Tibial nerve (tissue), 3 donors: ENCODE measurements at regions not wholly inside any gene's neighbourhood (a gene's known extent, or its start where the extent isn't known, plus 50 kb on each side); places are given as distances from the start of the nearest gene placed in this dataset.

ENCODE experiments used
- EP300 ChIP-seq, 2 donors: sonication (generic); formaldehyde crosslinking; IDR thresholded peaks; one replicate each; pipeline ENCODE4 v1.6.1; 2017; ENCODE audit warnings: antibody characterized with exemption in 2 of 2, mild to moderate bottlenecking in 1 of 2
- POLR2A ChIP-seq, 2 donors: fragments of 450-650 bp; IDR thresholded peaks; one replicate each; pipeline ENCODE4 v1.6.1; 2017; ENCODE audit warnings: antibody characterized with exemption in 2 of 2, mild to moderate bottlenecking in 2 of 2, moderate library complexity in 2 of 2

DNA sequence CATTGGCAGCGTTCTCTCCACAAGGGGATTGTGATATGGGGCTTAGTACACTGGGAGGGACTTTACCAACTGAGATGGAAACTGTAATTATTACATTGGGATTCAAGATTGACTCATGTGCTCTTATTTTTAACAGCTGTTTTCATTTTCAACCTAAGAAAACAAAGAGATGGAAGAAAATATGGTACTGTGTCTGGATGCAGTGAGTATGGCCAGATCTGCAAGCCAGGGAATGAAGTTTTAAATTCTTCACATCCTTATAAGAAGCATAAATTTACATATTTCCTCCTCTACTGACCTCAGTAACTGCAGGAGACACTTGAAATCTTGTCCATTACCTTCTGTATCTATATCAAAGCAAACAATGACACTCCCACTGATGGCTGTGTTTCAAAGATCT lies 81.5 kb upstream of the EDEM3 start:
- TF ChIP-seq EP300 (IDR thresholded peaks at IDR 0.05) (no peak), POLR2A (IDR thresholded peaks at IDR 0.05) (no peak)
